H1 (cell line): ENCODE measurements at regions not wholly inside any gene's neighbourhood (a gene's known extent, or its start where the extent isn't known, plus 50 kb on each side); places are given as distances from the start of the nearest gene placed in this dataset.

Experiments used
- CBX8 ChIP-seq: fragments of 300-800, 300-1000 bp; sonication (generic); IDR thresholded peaks from 2 replicates; pipeline ENCODE4 v1.7.1; 2016; ENCODE audit warnings: low read depth, low read length, borderline replicate concordance
- TAF7 ChIP-seq: optimal IDR thresholded peaks from 2 replicates; pipeline ENCODE3; 2011; ENCODE audit warnings: low read depth, mild to moderate bottlenecking, inconsistent platforms, low read length, moderate library complexity, borderline replicate concordance
- TF ChIP-seq, protein P1 (sequence below): IDR thresholded peaks from 2 replicates; pipeline ENCODE4 v1.6.1; 2012; ENCODE audit warnings: low read length, inconsistent platforms
- TF ChIP-seq, protein P2 (sequence below), 3 experiments: IDR thresholded peaks; 1 replicate in 2 of 3; 2 replicates in 1 of 3; pipeline versions ENCODE4 v1.5.1 to v1.6.1; 2011; ENCODE audit warnings: low read length in 3 of 3, mild to moderate bottlenecking in 3 of 3, inconsistent platforms in 2 of 3, low read depth in 1 of 3, moderate library complexity in 1 of 3; ENCODE audit not compliant: insufficient read depth in 1 of 3; ENCODE audit errors: control extremely low read depth in 1 of 3

DNA sequence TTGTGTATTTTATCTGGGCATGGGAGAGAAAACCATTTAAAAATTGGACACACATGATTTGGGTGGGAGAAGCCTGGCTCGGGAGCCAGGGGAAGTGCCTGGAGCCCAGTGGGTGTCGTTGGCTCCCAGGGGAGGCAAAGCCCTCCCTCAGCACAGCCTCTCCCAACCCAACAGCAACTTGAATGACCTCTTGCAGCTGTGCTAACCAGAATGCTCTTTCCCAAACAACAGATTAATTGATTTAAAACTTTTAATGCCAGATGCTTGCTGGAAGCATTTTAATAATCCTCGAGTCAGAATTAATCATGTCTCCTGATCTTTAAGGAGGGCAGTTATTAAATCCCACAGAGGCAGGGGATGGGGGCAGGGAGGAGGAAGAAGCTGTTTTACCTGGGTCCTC lies 401.6 kb downstream of the BUD13 start (continued):
- TF ChIP-seq, protein P1, sequence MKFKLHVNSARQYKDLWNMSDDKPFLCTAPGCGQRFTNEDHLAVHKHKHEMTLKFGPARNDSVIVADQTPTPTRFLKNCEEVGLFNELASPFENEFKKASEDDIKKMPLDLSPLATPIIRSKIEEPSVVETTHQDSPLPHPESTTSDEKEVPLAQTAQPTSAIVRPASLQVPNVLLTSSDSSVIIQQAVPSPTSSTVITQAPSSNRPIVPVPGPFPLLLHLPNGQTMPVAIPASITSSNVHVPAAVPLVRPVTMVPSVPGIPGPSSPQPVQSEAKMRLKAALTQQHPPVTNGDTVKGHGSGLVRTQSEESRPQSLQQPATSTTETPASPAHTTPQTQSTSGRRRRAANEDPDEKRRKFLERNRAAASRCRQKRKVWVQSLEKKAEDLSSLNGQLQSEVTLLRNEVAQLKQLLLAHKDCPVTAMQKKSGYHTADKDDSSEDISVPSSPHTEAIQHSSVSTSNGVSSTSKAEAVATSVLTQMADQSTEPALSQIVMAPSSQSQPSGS, result no peak
- TF ChIP-seq CBX8, result no peak
- TF ChIP-seq, protein P2, sequence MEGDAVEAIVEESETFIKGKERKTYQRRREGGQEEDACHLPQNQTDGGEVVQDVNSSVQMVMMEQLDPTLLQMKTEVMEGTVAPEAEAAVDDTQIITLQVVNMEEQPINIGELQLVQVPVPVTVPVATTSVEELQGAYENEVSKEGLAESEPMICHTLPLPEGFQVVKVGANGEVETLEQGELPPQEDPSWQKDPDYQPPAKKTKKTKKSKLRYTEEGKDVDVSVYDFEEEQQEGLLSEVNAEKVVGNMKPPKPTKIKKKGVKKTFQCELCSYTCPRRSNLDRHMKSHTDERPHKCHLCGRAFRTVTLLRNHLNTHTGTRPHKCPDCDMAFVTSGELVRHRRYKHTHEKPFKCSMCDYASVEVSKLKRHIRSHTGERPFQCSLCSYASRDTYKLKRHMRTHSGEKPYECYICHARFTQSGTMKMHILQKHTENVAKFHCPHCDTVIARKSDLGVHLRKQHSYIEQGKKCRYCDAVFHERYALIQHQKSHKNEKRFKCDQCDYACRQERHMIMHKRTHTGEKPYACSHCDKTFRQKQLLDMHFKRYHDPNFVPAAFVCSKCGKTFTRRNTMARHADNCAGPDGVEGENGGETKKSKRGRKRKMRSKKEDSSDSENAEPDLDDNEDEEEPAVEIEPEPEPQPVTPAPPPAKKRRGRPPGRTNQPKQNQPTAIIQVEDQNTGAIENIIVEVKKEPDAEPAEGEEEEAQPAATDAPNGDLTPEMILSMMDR (IDR thresholded peaks at IDR 0.05; ENCODE audit: control extremely low read depth in 1 of 3, insufficient read depth in 1 of 3, low read depth in 1 of 3, low read length in 3 of 3), result no peak
- TF ChIP-seq TAF7, result no peak
